Esophagus squamous epithelium (tissue), 5 donors: ENCODE measurements at regions not wholly inside any gene's neighbourhood (a gene's known extent, or its start where the extent isn't known, plus 50 kb on each side); places are given as distances from the start of the nearest gene placed in this dataset.

Experiments used
- DNase-seq: peaks from one replicate; lab custom pipeline; 2025; lab: John Stamatoyannopoulos, UW
- H3K27ac ChIP-seq, 4 donors: fragments of 200-600 bp; sonication (generic); one replicate each; pipeline ENCODE4 v1.5.1; 2016 to 2019; ENCODE audit warnings: mild to moderate bottlenecking in 1 of 4
- H3K27me3 ChIP-seq, 4 donors: fragments of 200-600 bp; sonication (generic); 1 replicate in 3 of 4; 2 replicates in 1 of 4; pipeline versions ENCODE4 v1.5.1 to v1.6.0; 2017 to 2021; ENCODE audit warnings: antibody characterized with exemption in 1 of 4
- H3K36me3 ChIP-seq, 3 donors: fragments of 200-600 bp; sonication (generic); one replicate each; pipeline ENCODE4 v1.5.1; 2016 to 2019
- H3K4me1 ChIP-seq, 3 donors: fragments of 200-600 bp; sonication (generic); one replicate each; pipeline ENCODE4 v1.5.1; 2017 to 2019
- H3K4me3 ChIP-seq, 4 donors: fragments of 200-600 bp; sonication (generic); 1 replicate in 3 of 4; 2 replicates in 1 of 4; pipeline ENCODE4 v1.5.1; 2016 to 2019; ENCODE audit warnings: mild to moderate bottlenecking in 2 of 4, moderate library complexity in 1 of 4
- H3K9me3 ChIP-seq, 3 donors: fragments of 200-600 bp; sonication (generic); one replicate each; pipeline ENCODE4 v1.5.1; 2016 to 2019
- CTCF ChIP-seq, 6 experiments: fragments of 450-650 bp in 4 of 6; fragments of 200-600 bp in 2 of 6; sonication (generic) in 2 of 6; IDR thresholded peaks; one replicate each; pipeline ENCODE4 v1.5.1; 2016 to 2019; ENCODE audit warnings: antibody characterized with exemption in 6 of 6, mild to moderate bottlenecking in 4 of 6, moderate library complexity in 4 of 6
- POLR2A ChIP-seq, 4 donors: fragments of 450-650 bp; IDR thresholded peaks; one replicate each; pipeline ENCODE4 v1.6.1; 2017; ENCODE audit warnings: antibody characterized with exemption in 4 of 4, mild to moderate bottlenecking in 4 of 4, moderate library complexity in 3 of 4
- WGBS, 2 donors: methylation state at CpG; one replicate each; pipeline ENCODE4 v1.1.5; 2018; 5-methylcytosine and 5-hydroxymethylcytosine counted together
- intact Hi-C: fragments of 100-400 bp; cut with DNase I; formaldehyde crosslinking; loops from one replicate; pipeline ENCODE4 v1.15.0; 2022
- donor health status: DM: yes; HTN: yes; CAD: no.

DNA sequence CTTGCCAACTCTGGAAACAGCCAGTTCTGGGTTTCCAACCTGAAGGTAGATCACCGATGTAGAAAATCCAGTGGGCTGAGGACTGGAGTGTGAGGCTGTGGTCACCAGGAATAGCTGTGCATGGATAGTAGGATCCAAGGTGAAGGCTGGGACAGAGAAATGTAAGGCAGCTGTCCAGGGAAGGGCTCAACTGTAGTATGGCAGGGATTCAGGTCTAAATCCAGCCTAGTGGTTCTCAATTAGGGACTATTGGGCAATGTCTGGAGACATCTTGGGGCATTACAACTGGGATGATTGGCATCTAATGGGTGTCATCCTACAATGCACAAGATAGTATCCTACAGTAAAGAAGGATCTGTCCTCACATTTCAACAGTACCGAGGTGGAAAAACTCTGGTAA is 67.7 kb upstream of the RUNX1 start:
- no peaks in the 10 kb centered on the region for H3K36me3 ChIP-seq
- no peak overlapping the region for H3K27ac ChIP-seq
- no peaks in the 10 kb centered on the region for H3K4me1 ChIP-seq
- intact Hi-C loops = no loop called here
- WGBS, 2 donors = 92 to 100% methylated on average over 2 of the region's 2 CpGs
- no peak overlapping the region for H3K4me3 ChIP-seq
- no peaks in the 10 kb centered on the region for H3K9me3 ChIP-seq
- H3K27me3 ChIP-seq = no peaks in the 10 kb centered on the region
- DNase-seq = no peak
- no peak for TF ChIP-seq CTCF (IDR thresholded peaks at IDR 0.05)
- no peak for TF ChIP-seq POLR2A (IDR thresholded peaks at IDR 0.05)

GRCh38 chr21:35113064-35113463 is 64.0 kb upstream of the RUNX1 start:
- no peak for DNase-seq
- H3K36me3 ChIP-seq = no peaks in the 10 kb centered on the region
- no peak overlapping the region for H3K4me3 ChIP-seq
- no peaks in the 10 kb centered on the region for H3K4me1 ChIP-seq
- intact Hi-C loops = no loop called here
- H3K27me3 ChIP-seq = no peaks in the 10 kb centered on the region
- H3K9me3 ChIP-seq = no peaks in the 10 kb centered on the region
- 49 to 63% methylated on average over 2 of the region's 2 CpGs for whole genome bisulfite sequencing, 2 donors
- no peak overlapping the region for H3K27ac ChIP-seq
- no peak for TF ChIP-seq POLR2A (IDR thresholded peaks at IDR 0.05)
- no peak for TF ChIP-seq CTCF (IDR thresholded peaks at IDR 0.05)

DNA sequence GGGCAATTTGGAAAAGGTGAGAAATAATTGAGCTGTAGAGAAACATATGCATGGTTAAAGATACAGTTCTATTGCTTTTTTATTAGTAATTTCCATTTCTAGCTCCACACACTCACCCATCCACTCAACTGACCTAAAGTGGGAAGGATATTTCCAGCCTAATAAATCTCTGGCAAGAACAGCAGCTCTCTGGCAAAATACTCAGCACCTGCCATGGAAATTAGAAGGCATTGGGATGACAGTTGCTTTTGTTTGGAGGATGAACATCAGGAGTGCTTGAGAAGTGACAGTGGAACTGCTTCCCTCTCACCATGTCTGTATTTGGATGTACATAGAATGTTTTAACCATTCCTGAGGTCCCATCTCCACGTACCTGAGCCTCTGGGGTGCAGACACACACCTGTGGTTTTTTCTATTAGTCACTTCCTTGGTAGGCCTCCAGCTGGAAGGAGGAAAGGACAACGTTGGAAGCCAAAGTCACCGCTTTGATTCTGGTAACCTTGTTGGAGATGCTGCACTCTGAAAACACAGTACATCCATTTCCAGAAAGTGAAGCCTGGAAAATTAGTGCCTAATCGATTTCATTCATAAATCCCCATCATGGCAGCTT is 62.3 kb upstream of the RUNX1 start:
- Histone ChIP-seq H3K36me3 (no peaks in the 10 kb centered on the region), H3K4me3 (no peak overlapping the region), H3K27me3 (no peaks in the 10 kb centered on the region), H3K27ac (no peak overlapping the region), H3K4me1 (no peaks in the 10 kb centered on the region), H3K9me3 (no peaks in the 10 kb centered on the region)
- intact Hi-C loops = no loop called here
- 40 to 61% methylated on average over 4 of the region's 4 CpGs for WGBS, 2 donors
- DNase-seq = no peak
- no peak for TF ChIP-seq POLR2A (IDR thresholded peaks at IDR 0.05)
- no peak for TF ChIP-seq CTCF (IDR thresholded peaks at IDR 0.05)

GRCh38 chr21:35108887-35109286 is 59.8 kb upstream of the RUNX1 start:
- WGBS, 2 donors = 68 to 79% methylated on average over 3 of the region's 3 CpGs
- TF ChIP-seq POLR2A (IDR thresholded peaks at IDR 0.05) (no peak), CTCF (IDR thresholded peaks at IDR 0.05) (no peak)

DNA sequence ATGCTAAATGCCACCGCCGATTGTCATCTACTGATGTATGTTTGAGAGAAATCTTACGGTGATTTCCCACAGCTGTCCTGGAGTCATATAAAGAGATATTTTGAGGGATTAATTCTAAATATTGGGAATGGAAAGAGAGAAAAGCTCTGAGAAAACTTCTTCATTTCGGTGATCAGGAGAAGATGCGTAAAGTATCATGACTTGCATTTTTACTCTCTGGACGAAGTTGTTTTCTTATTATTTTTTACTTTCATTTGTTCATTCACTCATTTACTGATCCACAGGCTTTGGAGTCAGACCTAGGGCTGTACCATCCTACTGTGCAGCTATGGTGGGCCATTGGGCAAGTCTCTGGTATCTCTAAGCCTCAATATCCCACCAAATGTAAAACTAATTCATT is 58.4 kb upstream of the RUNX1 start:
- H3K9me3 ChIP-seq = no peaks in the 10 kb centered on the region
- intact Hi-C loops = no loop called here
- 72 to 73% methylated on average over 6 of the region's 6 CpGs for WGBS, 2 donors
- H3K27ac ChIP-seq = no peak overlapping the region
- no peaks in the 10 kb centered on the region for H3K36me3 ChIP-seq
- H3K4me1 ChIP-seq = no peaks in the 10 kb centered on the region
- no peaks in the 10 kb centered on the region for H3K27me3 ChIP-seq
- no peak for DNase-seq
- no peak overlapping the region for H3K4me3 ChIP-seq
- TF ChIP-seq CTCF (IDR thresholded peaks at IDR 0.05) = no peak
- TF ChIP-seq POLR2A (IDR thresholded peaks at IDR 0.05) = no peak

More at GRCh38 chr21:35108887-35109286, 59.8 kb upstream of the RUNX1 start:
- H3K9me3 ChIP-seq = no peaks in the 10 kb centered on the region
- H3K36me3 ChIP-seq = no peaks in the 10 kb centered on the region
- no peak overlapping the region for H3K27ac ChIP-seq
- no peak for DNase-seq
- H3K4me1 ChIP-seq = no peaks in the 10 kb centered on the region
- intact Hi-C loops = no loop called here
- no peak overlapping the region for H3K4me3 ChIP-seq
- no peaks in the 10 kb centered on the region for H3K27me3 ChIP-seq
